H1 (cell line): ENCODE measurements at regions not wholly inside any gene's neighbourhood (a gene's known extent, or its start where the extent isn't known, plus 50 kb on each side); places are given as distances from the start of the nearest gene placed in this dataset.

Source experiments
- CHD7 ChIP-seq: fragments of 300-600 bp; sonication (generic); IDR thresholded peaks from 2 replicates; pipeline ENCODE4 v1.7.1; 2012; ENCODE audit warnings: low read length, moderate library complexity, mild to moderate bottlenecking, inconsistent platforms; ENCODE audit not compliant: insufficient replicate concordance
- CTCF ChIP-seq, 3 experiments: IDR thresholded peaks; 1 replicate in 2 of 3; 2 replicates in 1 of 3; pipeline versions ENCODE4 v1.5.1 to v1.6.1; 2011; ENCODE audit warnings: low read length in 3 of 3, mild to moderate bottlenecking in 3 of 3, inconsistent platforms in 2 of 3, low read depth in 1 of 3, moderate library complexity in 1 of 3; ENCODE audit not compliant: insufficient read depth in 1 of 3; ENCODE audit errors: control extremely low read depth in 1 of 3
- EZH2 ChIP-seq: fragments of 200-600 bp; sonication (generic); IDR thresholded peaks from 2 replicates; pipeline ENCODE4 v1.7.1; 2012; ENCODE audit warnings: low read depth, mild to moderate bottlenecking, moderate library complexity, low read length, inconsistent platforms; ENCODE audit not compliant: severe bottlenecking
- RAD21 ChIP-seq, 2 experiments: IDR thresholded peaks in 1 of 2; conservative IDR thresholded peaks in 1 of 2; 2 replicates each; pipeline ENCODE4 v1.6.1; 2011; ENCODE audit warnings: low read depth in 2 of 2, low read length in 2 of 2, improper control_type of control experiment in 1 of 2, inconsistent platforms in 1 of 2, mild to moderate bottlenecking in 1 of 2, moderate library complexity in 1 of 2
- RBBP5 ChIP-seq: IDR thresholded peaks from 2 replicates; pipeline ENCODE4 v1.7.1; 2012; ENCODE audit warnings: low read depth, mild to moderate bottlenecking, inconsistent platforms, low read length, moderate library complexity, borderline replicate concordance

GRCh38 chr2:217167531-217167930 is 307.7 kb upstream of the TNP1 start:
- TF ChIP-seq CHD7 (no peak), EZH2 (no peak), RAD21 (IDR thresholded peaks at IDR 0.05 in 1 of 2, conservative IDR thresholded peaks at IDR 0.05 in 1 of 2; ENCODE audit: low read depth in 2 of 2, low read length in 2 of 2) (no peak), CTCF (IDR thresholded peaks at IDR 0.05; ENCODE audit: control extremely low read depth in 1 of 3, insufficient read depth in 1 of 3, low read depth in 1 of 3, low read length in 3 of 3) (no peak), RBBP5 (no peak)
